GM12878 (cell line): ENCODE measurements at regions not wholly inside any gene's neighbourhood (a gene's known extent, or its start where the extent isn't known, plus 50 kb on each side); places are given as distances from the start of the nearest gene placed in this dataset.

Experiments used
- ATAC-seq: fragments of 200-7000 bp; cut with Tn5 transposase; 3 replicates; pipeline ENCODE4 v1.9.1; 2020; ENCODE audit warnings: mild to moderate bottlenecking, moderate library complexity
- BruUV-seq: library from RNA; stranded (reverse); fragments of 400-500 nt; replicated peaks from 2 replicates; lab custom pipeline; 2021; lab: Mats Ljungman, UMichigan
- CTCF ChIA-PET: fragments of 300-600 bp; sonication (Branson Sonifier 250); formaldehyde crosslinking; extraction: SDS; loops from one replicate; lab custom pipeline; 2021; ENCODE audit warnings: inconsistent platforms; lab: Yijun Ruan, JAX
- POLR2A ChIA-PET: fragments of 350-600 bp; formaldehyde crosslinking; extraction: SDS; loops from one replicate; lab custom pipeline; 2021; ENCODE audit warnings: inconsistent platforms; lab: Charles Lee
- RAD21 ChIA-PET: fragments of 300-600 bp; sonication (Branson Sonifier 250); formaldehyde crosslinking; loops from one replicate; lab custom pipeline; 2023; ENCODE audit warnings: antibody characterized with exemption; ENCODE audit not compliant: unreplicated experiment; lab: Charles Lee
- SMC1A ChIA-PET: fragments of 300-600 bp; sonication (Branson Sonifier 250); formaldehyde crosslinking; loops from one replicate; lab custom pipeline; 2023; ENCODE audit not compliant: unreplicated experiment, uncharacterized antibody; lab: Charles Lee
- DNase-seq: peaks from one replicate; pipeline ENCODE4 v3.0.0-alpha.2; 2011; ENCODE audit warnings: low read depth, low spot score
- FAIRE-seq: peaks from 3 replicates; lab custom pipeline; 2011; peaks lifted over from hg19 to GRCh38; lab: Jason Lieb, UNC
- H2AFZ ChIP-seq: 2 replicates; pipeline ENCODE4 v1.6.0; 2011; ENCODE audit warnings: low read depth, low read length, control low read depth; ENCODE audit not compliant: control insufficient read depth
- H3K27ac ChIP-seq: 2 replicates; pipeline ENCODE4 v1.5.1; 2011; ENCODE audit warnings: control low read depth; ENCODE audit not compliant: control insufficient read depth, insufficient read depth
- H3K27me3 ChIP-seq, 2 experiments: replicated peaks in 1 of 2; 2 replicates each; pipeline versions ENCODE4 v1.6.0 to v1.6.1; 2011; ENCODE audit warnings: low read length in 1 of 2; ENCODE audit not compliant: control insufficient read depth in 2 of 2, insufficient read depth in 2 of 2
- H3K36me3 ChIP-seq, 2 experiments: 2 replicates each; pipeline ENCODE4 v1.5.1; 2011; ENCODE audit warnings: low read length in 1 of 2; ENCODE audit not compliant: control insufficient read depth in 2 of 2, insufficient read depth in 2 of 2
- H3K4me1 ChIP-seq: 2 replicates; pipeline ENCODE4 v1.6.1; 2011; ENCODE audit warnings: mild to moderate bottlenecking, low read length, moderate library complexity, mixed read lengths; ENCODE audit not compliant: control insufficient read depth, insufficient read depth
- H3K4me2 ChIP-seq: 2 replicates; pipeline ENCODE4 v1.6.0; 2011; ENCODE audit warnings: control low read depth; ENCODE audit not compliant: control insufficient read depth, insufficient read depth
- H3K4me3 ChIP-seq: fragments of 200-600 bp; sonication (generic); 2 replicates; pipeline ENCODE4 v1.5.1; 2016
- H3K79me2 ChIP-seq: 2 replicates; pipeline ENCODE4 v1.6.0; 2011; ENCODE audit warnings: low read length; ENCODE audit not compliant: control insufficient read depth, insufficient read depth
- H3K9ac ChIP-seq: 2 replicates; pipeline ENCODE4 v1.8.0; 2011; ENCODE audit warnings: low read length, control low read depth, mixed read lengths; ENCODE audit not compliant: control insufficient read depth, insufficient read depth
- H3K9me3 ChIP-seq: replicated peaks from 3 replicates; pipeline ENCODE4 v1.5.1; 2011; ENCODE audit warnings: mild to moderate bottlenecking, low read length; ENCODE audit not compliant: control insufficient read depth, insufficient read depth
- H4K20me1 ChIP-seq: 2 replicates; pipeline ENCODE4 v1.6.0; 2011; ENCODE audit not compliant: control insufficient read depth, insufficient read depth
- FOXK2 ChIP-seq: fragments of 450-650 bp; IDR thresholded peaks from 2 replicates; pipeline ENCODE4 v1.6.1; 2017; ENCODE audit warnings: mild to moderate bottlenecking, moderate library complexity
- JUNB ChIP-seq: IDR thresholded peaks from 2 replicates; pipeline ENCODE4 v1.6.1; 2016; ENCODE audit warnings: antibody characterized with exemption, mild to moderate bottlenecking
- NR2C2 ChIP-seq: IDR thresholded peaks from 2 replicates; pipeline ENCODE4 v1.6.1; 2011; ENCODE audit warnings: borderline replicate concordance, low read depth; ENCODE audit not compliant: control insufficient read depth, insufficient read length
- SMAD5 ChIP-seq: IDR thresholded peaks from 2 replicates; pipeline ENCODE4 v1.6.1; 2016; ENCODE audit warnings: antibody characterized with exemption, low read depth
- STAT3 ChIP-seq: IDR thresholded peaks from 2 replicates; pipeline ENCODE4 v1.6.1; 2011; ENCODE audit warnings: low read depth, low read length, improper control_type of control experiment
- WGBS: methylation state at CpG from one replicate; pipeline ENCODE4 v1.1.6; 2016; ENCODE audit warnings: low lambda C conversion rate; ENCODE audit not compliant: insufficient replicate concordance, insufficient coverage; ENCODE audit errors: missing lambda C conversion rate; 5-methylcytosine and 5-hydroxymethylcytosine counted together
- in situ Hi-C: fragments of 300-500 bp; cut with MboI; formaldehyde crosslinking; loops from 9 replicates; pipeline ENCODE4 v1.14.3; 2018; ENCODE audit warnings: mixed read lengths
- intact Hi-C: fragments of 100-400 bp; cut with micrococcal nuclease; formaldehyde crosslinking; loops from one replicate; pipeline ENCODE4 v1.14.2; 2022; ENCODE audit not compliant: unreplicated experiment
- TF ChIP-seq, protein P1 (sequence below): IDR thresholded peaks from 2 replicates; pipeline ENCODE4 v1.6.1; 2012; ENCODE audit warnings: improper control_type of control experiment, low read depth, low read length; ENCODE audit not compliant: insufficient replicate concordance
- TF ChIP-seq, protein P2 (sequence below): fragments of 150-350 bp; IDR thresholded peaks from 2 replicates; pipeline ENCODE4 v1.6.1; 2014; ENCODE audit warnings: mild to moderate bottlenecking, low read depth, low read length

DNA sequence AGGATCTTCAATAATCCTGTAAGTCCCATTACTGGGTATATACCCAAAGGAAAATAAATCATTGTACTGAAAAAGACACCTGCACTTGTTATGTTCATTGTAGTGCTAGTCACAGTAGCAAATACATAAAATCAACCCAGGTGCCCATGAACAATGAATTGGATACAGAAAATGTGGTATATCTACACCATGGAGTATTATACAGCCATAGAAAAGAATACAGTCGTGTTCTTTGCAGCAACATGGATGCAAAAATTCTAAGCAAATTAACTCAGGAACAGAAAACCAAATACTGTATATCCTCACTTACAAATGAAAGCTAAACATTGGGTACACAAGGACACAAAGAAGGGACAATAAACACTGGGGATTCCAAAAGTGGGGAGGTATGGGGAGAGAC lies 100.8 kb upstream of the BMP2K start (continued):
- TF ChIP-seq, protein P1, sequence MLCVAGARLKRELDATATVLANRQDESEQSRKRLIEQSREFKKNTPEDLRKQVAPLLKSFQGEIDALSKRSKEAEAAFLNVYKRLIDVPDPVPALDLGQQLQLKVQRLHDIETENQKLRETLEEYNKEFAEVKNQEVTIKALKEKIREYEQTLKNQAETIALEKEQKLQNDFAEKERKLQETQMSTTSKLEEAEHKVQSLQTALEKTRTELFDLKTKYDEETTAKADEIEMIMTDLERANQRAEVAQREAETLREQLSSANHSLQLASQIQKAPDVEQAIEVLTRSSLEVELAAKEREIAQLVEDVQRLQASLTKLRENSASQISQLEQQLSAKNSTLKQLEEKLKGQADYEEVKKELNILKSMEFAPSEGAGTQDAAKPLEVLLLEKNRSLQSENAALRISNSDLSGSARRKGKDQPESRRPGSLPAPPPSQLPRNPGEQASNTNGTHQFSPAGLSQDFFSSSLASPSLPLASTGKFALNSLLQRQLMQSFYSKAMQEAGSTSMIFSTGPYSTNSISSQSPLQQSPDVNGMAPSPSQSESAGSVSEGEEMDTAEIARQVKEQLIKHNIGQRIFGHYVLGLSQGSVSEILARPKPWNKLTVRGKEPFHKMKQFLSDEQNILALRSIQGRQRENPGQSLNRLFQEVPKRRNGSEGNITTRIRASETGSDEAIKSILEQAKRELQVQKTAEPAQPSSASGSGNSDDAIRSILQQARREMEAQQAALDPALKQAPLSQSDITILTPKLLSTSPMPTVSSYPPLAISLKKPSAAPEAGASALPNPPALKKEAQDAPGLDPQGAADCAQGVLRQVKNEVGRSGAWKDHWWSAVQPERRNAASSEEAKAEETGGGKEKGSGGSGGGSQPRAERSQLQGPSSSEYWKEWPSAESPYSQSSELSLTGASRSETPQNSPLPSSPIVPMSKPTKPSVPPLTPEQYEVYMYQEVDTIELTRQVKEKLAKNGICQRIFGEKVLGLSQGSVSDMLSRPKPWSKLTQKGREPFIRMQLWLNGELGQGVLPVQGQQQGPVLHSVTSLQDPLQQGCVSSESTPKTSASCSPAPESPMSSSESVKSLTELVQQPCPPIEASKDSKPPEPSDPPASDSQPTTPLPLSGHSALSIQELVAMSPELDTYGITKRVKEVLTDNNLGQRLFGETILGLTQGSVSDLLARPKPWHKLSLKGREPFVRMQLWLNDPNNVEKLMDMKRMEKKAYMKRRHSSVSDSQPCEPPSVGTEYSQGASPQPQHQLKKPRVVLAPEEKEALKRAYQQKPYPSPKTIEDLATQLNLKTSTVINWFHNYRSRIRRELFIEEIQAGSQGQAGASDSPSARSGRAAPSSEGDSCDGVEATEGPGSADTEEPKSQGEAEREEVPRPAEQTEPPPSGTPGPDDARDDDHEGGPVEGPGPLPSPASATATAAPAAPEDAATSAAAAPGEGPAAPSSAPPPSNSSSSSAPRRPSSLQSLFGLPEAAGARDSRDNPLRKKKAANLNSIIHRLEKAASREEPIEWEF: no peak

DNA sequence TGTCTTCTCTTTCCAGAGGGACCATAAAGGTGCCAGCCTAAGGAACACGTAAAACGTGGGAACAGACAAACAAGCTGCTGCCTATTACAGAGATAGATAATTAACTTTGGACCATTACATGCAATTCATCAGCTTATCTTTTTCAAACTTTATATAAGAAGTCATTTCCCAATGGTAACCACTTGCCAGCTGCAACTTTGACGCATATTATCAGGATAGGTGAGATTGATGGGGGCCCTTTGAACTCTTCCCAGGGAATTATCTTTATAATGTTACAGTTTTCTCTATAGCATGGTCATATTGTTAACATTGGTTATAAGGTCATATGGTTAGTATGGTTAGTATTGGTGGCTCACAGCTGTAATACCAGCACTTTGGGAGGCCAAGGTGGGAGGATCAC lies 94.1 kb upstream of the BMP2K start:
- in situ Hi-C loops: no loop called here
- RAD21 ChIA-PET: interaction anchor here (0.7 kb wide), 1 partner anchor 130 kb away, joined by 3 read pairs; no protein-coding TSS in a partner anchor

More for the DNA sequence above, 94.1 kb upstream of the BMP2K start:
- intact Hi-C loops: no loop called here
- DNase-seq (no peak), ATAC-seq (no peak), FAIRE-seq (no peak)
- no peaks in the 10 kb centered on the region for H3K4me1 ChIP-seq
- H4K20me1 ChIP-seq: no peaks in the 10 kb centered on the region
- H3K27ac ChIP-seq: no peak overlapping the region
- H2AFZ ChIP-seq: no peak overlapping the region
- TF ChIP-seq NR2C2 (no peak), JUNB (no peak), SMAD5 (no peak), STAT3 (no peak), FOXK2 (no peak)
- TF ChIP-seq, protein P2, sequence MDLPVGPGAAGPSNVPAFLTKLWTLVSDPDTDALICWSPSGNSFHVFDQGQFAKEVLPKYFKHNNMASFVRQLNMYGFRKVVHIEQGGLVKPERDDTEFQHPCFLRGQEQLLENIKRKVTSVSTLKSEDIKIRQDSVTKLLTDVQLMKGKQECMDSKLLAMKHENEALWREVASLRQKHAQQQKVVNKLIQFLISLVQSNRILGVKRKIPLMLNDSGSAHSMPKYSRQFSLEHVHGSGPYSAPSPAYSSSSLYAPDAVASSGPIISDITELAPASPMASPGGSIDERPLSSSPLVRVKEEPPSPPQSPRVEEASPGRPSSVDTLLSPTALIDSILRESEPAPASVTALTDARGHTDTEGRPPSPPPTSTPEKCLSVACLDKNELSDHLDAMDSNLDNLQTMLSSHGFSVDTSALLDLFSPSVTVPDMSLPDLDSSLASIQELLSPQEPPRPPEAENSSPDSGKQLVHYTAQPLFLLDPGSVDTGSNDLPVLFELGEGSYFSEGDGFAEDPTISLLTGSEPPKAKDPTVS: no peak
- H3K27me3 ChIP-seq: no peaks in the 10 kb centered on the region
- POLR2A ChIA-PET: no interaction called here
- CTCF ChIA-PET: interaction anchor here (0.9 kb wide), 1 partner anchor 13 kb away, joined by 3 read pairs; no protein-coding TSS in a partner anchor
- no peaks in the 10 kb centered on the region for H3K79me2 ChIP-seq
- H3K4me2 ChIP-seq: no peak overlapping the region
- no peak overlapping the region for H3K9ac ChIP-seq
- H3K36me3 ChIP-seq: no peaks in the 10 kb centered on the region
- 83% methylated on average over 3 of the region's 3 CpGs for WGBS
- H3K4me3 ChIP-seq: no peak overlapping the region
- no TSS peak for BruUV-seq
- SMC1A ChIA-PET: interaction anchor here (1.4 to 1.8 kb wide), 2 partner anchors 8 to 14 kb away, joined by 3 to 6 read pairs; no protein-coding TSS in a partner anchor
- H3K9me3 ChIP-seq: no peaks in the 10 kb centered on the region
